Right lobe of liver (tissue), 4 donors: ENCODE measurements at regions not wholly inside any gene's neighbourhood (a gene's known extent, or its start where the extent isn't known, plus 50 kb on each side); places are given as distances from the start of the nearest gene placed in this dataset.

Experiments
- POLR2A ChIP-seq: fragments of 450-650 bp; IDR thresholded peaks from one replicate; pipeline ENCODE4 v1.6.1; 2017; ENCODE audit warnings: antibody characterized with exemption, mild to moderate bottlenecking
- TF ChIP-seq, protein P1 (sequence below), 4 donors: fragments of 200-600 bp in 3 of 4; fragments of 450-650 bp in 1 of 4; IDR thresholded peaks; one replicate each; pipeline versions ENCODE4 v1.5.1 to v1.8.0; 2016 to 2022; ENCODE audit warnings: antibody characterized with exemption in 4 of 4, mild to moderate bottlenecking in 2 of 4
- donor health status: DM: no; HTN: no; CAD: no.
- donor health status: DM: no; HTN: no; CAD: no.
- donor health status: DM: no; HTN: yes; CAD: no.

DNA sequence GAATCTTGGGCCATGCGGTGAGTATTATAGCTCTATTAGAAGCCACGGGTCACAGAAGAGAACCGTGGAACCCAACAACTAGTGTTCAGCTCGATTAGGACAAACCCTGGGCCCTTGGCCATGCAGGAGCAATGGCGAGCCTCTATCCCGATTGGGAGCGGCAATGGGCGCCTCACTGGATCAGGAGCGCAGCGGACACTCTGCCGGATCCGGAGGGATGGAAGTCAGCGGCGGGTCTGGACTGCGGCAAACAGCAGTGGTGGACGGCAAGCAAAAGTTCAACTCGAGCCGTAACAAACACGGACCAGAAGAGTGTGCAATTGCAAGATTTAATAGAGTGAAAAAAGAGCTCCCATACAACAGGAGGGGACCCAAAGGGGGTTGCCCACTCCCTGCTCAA lies 1481.9 kb downstream of the PCDH9 start:
- TF ChIP-seq, protein P1, sequence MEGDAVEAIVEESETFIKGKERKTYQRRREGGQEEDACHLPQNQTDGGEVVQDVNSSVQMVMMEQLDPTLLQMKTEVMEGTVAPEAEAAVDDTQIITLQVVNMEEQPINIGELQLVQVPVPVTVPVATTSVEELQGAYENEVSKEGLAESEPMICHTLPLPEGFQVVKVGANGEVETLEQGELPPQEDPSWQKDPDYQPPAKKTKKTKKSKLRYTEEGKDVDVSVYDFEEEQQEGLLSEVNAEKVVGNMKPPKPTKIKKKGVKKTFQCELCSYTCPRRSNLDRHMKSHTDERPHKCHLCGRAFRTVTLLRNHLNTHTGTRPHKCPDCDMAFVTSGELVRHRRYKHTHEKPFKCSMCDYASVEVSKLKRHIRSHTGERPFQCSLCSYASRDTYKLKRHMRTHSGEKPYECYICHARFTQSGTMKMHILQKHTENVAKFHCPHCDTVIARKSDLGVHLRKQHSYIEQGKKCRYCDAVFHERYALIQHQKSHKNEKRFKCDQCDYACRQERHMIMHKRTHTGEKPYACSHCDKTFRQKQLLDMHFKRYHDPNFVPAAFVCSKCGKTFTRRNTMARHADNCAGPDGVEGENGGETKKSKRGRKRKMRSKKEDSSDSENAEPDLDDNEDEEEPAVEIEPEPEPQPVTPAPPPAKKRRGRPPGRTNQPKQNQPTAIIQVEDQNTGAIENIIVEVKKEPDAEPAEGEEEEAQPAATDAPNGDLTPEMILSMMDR (IDR thresholded peaks at IDR 0.05): no peak
- TF ChIP-seq POLR2A: no peak
